ENCODE measurements at regions not wholly inside any gene's neighbourhood (a gene's known extent, or its start where the extent isn't known, plus 50 kb on each side); places are given as distances from the start of the nearest gene placed in this dataset.

GRCh38 chr5:10876006-10876744, 115.1 kb upstream of the DAP start:
- intact Hi-C loops (cut with DNase I) = no loop called here
- H3K4me1 ChIP-seq = no peaks in the 10 kb centered on the region
- no peaks in the 10 kb centered on the region for H3K9me3 ChIP-seq
- no peak for DNase-seq (ENCODE audit: extremely low spot score in 2 of 2)
- no peak overlapping the region for H3K27ac ChIP-seq
- H3K36me3 ChIP-seq = no peaks in the 10 kb centered on the region
- no peak overlapping the region for H3K4me3 ChIP-seq
- TF ChIP-seq CTCF (IDR thresholded peaks at IDR 0.05) (no peak), POLR2A (IDR thresholded peaks at IDR 0.05) (no peak), POLR2AphosphoS5 (IDR thresholded peaks at IDR 0.05; ENCODE audit: insufficient read depth in 1 of 2, low read depth in 1 of 2) (no peak)
- no peaks in the 10 kb centered on the region for H3K27me3 ChIP-seq

GRCh38 chr5:10875201-10875768, 114.3 kb upstream of the DAP start:
- Histone ChIP-seq H3K36me3 (no peaks in the 10 kb centered on the region), H3K4me3 (no peak overlapping the region), H3K4me1 (no peaks in the 10 kb centered on the region), H3K27me3 (no peaks in the 10 kb centered on the region), H3K27ac (no peak overlapping the region), H3K9me3 (no peaks in the 10 kb centered on the region)
- no peak for DNase-seq (ENCODE audit: extremely low spot score in 2 of 2)
- TF ChIP-seq POLR2AphosphoS5 (IDR thresholded peaks at IDR 0.05; ENCODE audit: insufficient read depth in 1 of 2, low read depth in 1 of 2) = no peak
- no peak for TF ChIP-seq POLR2A (IDR thresholded peaks at IDR 0.05)
- no peak for TF ChIP-seq CTCF (IDR thresholded peaks at IDR 0.05)
- intact Hi-C loops (cut with DNase I) = no loop called here

GRCh38 chr5:10874541-10874940, 113.5 kb upstream of the DAP start:
- H3K36me3 ChIP-seq = no peaks in the 10 kb centered on the region
- H3K4me1 ChIP-seq = no peaks in the 10 kb centered on the region
- H3K9me3 ChIP-seq = no peaks in the 10 kb centered on the region
- H3K27ac ChIP-seq = no peak overlapping the region
- no peak for DNase-seq (ENCODE audit: extremely low spot score in 2 of 2)
- intact Hi-C loops (cut with DNase I) = no loop called here
- H3K27me3 ChIP-seq = no peaks in the 10 kb centered on the region
- TF ChIP-seq POLR2AphosphoS5 (IDR thresholded peaks at IDR 0.05; ENCODE audit: insufficient read depth in 1 of 2, low read depth in 1 of 2) = no peak
- no peak for TF ChIP-seq POLR2A (IDR thresholded peaks at IDR 0.05)
- no peak for TF ChIP-seq CTCF (IDR thresholded peaks at IDR 0.05)
- H3K4me3 ChIP-seq = no peak overlapping the region

GRCh38 chr5:10870791-10871190, 109.8 kb upstream of the DAP start:
- no peaks in the 10 kb centered on the region for H3K4me1 ChIP-seq
- no peak overlapping the region for H3K4me3 ChIP-seq
- no peaks in the 10 kb centered on the region for H3K36me3 ChIP-seq
- H3K27me3 ChIP-seq = no peaks in the 10 kb centered on the region
- no peak for DNase-seq (ENCODE audit: extremely low spot score in 2 of 2)
- intact Hi-C loops (cut with DNase I) = no loop called here
- no peak overlapping the region for H3K27ac ChIP-seq
- no peaks in the 10 kb centered on the region for H3K9me3 ChIP-seq
- TF ChIP-seq POLR2AphosphoS5 (IDR thresholded peaks at IDR 0.05; ENCODE audit: insufficient read depth in 1 of 2, low read depth in 1 of 2) = no peak

GRCh38 chr5:10868956-10869355, 107.9 kb upstream of the DAP start:
- H3K27ac ChIP-seq = no peak overlapping the region
- intact Hi-C loops (cut with DNase I) = no loop called here
- no peak for TF ChIP-seq POLR2A (IDR thresholded peaks at IDR 0.05)
- no peak for TF ChIP-seq POLR2AphosphoS5 (IDR thresholded peaks at IDR 0.05; ENCODE audit: insufficient read depth in 1 of 2, low read depth in 1 of 2)
- no peak for TF ChIP-seq CTCF (IDR thresholded peaks at IDR 0.05)

More at GRCh38 chr5:10868956-10869355, 107.9 kb upstream of the DAP start:
- DNase-seq (ENCODE audit: extremely low spot score in 2 of 2) = no peak
- Histone ChIP-seq H3K36me3 (no peaks in the 10 kb centered on the region), H3K4me1 (no peaks in the 10 kb centered on the region), H3K27me3 (no peaks in the 10 kb centered on the region), H3K4me3 (no peak overlapping the region), H3K9me3 (no peaks in the 10 kb centered on the region)
